Liver (tissue), 3 donors: ENCODE measurements at regions not wholly inside any gene's neighbourhood (a gene's known extent, or its start where the extent isn't known, plus 50 kb on each side); places are given as distances from the start of the nearest gene placed in this dataset.

Experiments used
- YY1 ChIP-seq: IDR thresholded peaks from 2 replicates; pipeline ENCODE4 v1.6.1; 2016; ENCODE audit warnings: antibody characterized with exemption, mild to moderate bottlenecking
- TF ChIP-seq, protein P1 (sequence below): fragments of 150-350 bp; IDR thresholded peaks from 2 replicates; pipeline ENCODE4 v1.5.1; 2017; ENCODE audit warnings: improper control_type of control experiment, low read depth, low read length; ENCODE audit not compliant: missing input control
- TF ChIP-seq, protein P2 (sequence below): IDR thresholded peaks from 2 replicates; pipeline ENCODE4 v1.6.1; 2016; ENCODE audit warnings: antibody characterized with exemption
- donor health status: healthy.
- donor health status: healthy.

DNA sequence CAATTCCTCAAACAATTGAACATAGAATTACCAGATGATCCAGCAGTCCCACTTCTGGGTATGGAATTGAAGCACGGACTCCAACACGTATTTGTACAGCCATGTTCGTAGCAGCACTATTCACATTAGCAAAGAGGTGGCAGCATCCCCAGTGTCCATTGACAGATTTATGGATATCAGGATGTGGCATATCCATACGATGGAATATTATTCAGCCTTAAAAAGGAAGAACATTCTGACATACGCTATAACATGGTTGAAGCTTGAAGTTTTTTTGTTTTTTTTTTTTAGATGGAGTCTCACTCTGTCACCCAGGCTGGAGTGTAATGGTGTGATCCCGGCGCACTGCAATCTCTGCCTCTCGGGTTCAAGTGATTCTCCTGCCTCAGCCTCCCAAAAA is 220.6 kb downstream of the ZIC5 start:
- TF ChIP-seq YY1: no peak
- TF ChIP-seq, protein P1, sequence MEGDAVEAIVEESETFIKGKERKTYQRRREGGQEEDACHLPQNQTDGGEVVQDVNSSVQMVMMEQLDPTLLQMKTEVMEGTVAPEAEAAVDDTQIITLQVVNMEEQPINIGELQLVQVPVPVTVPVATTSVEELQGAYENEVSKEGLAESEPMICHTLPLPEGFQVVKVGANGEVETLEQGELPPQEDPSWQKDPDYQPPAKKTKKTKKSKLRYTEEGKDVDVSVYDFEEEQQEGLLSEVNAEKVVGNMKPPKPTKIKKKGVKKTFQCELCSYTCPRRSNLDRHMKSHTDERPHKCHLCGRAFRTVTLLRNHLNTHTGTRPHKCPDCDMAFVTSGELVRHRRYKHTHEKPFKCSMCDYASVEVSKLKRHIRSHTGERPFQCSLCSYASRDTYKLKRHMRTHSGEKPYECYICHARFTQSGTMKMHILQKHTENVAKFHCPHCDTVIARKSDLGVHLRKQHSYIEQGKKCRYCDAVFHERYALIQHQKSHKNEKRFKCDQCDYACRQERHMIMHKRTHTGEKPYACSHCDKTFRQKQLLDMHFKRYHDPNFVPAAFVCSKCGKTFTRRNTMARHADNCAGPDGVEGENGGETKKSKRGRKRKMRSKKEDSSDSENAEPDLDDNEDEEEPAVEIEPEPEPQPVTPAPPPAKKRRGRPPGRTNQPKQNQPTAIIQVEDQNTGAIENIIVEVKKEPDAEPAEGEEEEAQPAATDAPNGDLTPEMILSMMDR: no peak
- TF ChIP-seq, protein P2, sequence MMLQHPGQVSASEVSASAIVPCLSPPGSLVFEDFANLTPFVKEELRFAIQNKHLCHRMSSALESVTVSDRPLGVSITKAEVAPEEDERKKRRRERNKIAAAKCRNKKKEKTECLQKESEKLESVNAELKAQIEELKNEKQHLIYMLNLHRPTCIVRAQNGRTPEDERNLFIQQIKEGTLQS: no peak
